ENCODE measurements at regions not wholly inside any gene's neighbourhood (a gene's known extent, or its start where the extent isn't known, plus 50 kb on each side); places are given as distances from the start of the nearest gene placed in this dataset.

DNA sequence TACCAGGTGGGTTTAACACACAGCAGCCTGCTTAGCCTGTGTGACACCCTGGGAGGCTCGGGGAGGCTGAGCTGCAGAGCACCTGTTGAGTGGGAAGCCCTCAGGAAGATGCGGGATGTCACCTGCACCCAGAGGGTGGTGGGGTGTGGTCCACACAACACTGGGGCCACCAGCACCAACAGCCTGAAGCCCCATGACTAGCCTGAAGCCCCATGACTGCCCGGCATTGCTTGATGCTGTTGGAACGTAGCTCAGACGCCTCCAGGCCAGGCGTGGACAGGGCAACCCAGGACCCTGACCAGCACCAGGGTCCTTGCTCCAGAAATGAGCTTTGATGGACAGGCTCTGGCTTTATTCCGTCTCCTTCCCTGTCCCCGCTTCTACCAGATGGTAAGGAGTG is 76.3 kb upstream of the ZNF469 start:
- TF ChIP-seq, protein P1, sequence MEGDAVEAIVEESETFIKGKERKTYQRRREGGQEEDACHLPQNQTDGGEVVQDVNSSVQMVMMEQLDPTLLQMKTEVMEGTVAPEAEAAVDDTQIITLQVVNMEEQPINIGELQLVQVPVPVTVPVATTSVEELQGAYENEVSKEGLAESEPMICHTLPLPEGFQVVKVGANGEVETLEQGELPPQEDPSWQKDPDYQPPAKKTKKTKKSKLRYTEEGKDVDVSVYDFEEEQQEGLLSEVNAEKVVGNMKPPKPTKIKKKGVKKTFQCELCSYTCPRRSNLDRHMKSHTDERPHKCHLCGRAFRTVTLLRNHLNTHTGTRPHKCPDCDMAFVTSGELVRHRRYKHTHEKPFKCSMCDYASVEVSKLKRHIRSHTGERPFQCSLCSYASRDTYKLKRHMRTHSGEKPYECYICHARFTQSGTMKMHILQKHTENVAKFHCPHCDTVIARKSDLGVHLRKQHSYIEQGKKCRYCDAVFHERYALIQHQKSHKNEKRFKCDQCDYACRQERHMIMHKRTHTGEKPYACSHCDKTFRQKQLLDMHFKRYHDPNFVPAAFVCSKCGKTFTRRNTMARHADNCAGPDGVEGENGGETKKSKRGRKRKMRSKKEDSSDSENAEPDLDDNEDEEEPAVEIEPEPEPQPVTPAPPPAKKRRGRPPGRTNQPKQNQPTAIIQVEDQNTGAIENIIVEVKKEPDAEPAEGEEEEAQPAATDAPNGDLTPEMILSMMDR (IDR thresholded peaks at IDR 0.05 in 4 of 5, conservative IDR thresholded peaks at IDR 0.05 in 1 of 5) = no peak
- no peak for TF ChIP-seq POLR2A (IDR thresholded peaks at IDR 0.05)

Data from gastrocnemius medialis (tissue), 4 donors.